ENCODE measurements at regions not wholly inside any gene's neighbourhood (a gene's known extent, or its start where the extent isn't known, plus 50 kb on each side); places are given as distances from the start of the nearest gene placed in this dataset.

- no peaks in the 10 kb centered on the region for H3K27me3 ChIP-seq (ENCODE audit: control insufficient read depth, insufficient read depth, low read length)
- H3K9ac ChIP-seq (ENCODE audit: low read depth, low read length), result no peak overlapping the region
- H3K9me3 ChIP-seq (ENCODE audit: control insufficient read depth, insufficient read depth, low read length), result no peaks in the 10 kb centered on the region
- H3K36me3 ChIP-seq (ENCODE audit: control insufficient read depth, insufficient read depth, low read length), result no peaks in the 10 kb centered on the region
- H3K4me3 ChIP-seq (ENCODE audit: low read depth, low read length), result no peak overlapping the region
- peaks cover 18% of the 10 kb centered on the region for H3K4me1 ChIP-seq (ENCODE audit: control insufficient read depth, insufficient read depth, low read length)
- H3K27ac ChIP-seq (ENCODE audit: low read depth, low read length), result no peak overlapping the region
Measured at GRCh38 chr20:10994991-10995700, 321.3 kb upstream of the JAG1 start.

GRCh38 chr20:10998476-10998875 is 324.7 kb upstream of the JAG1 start:
- Histone ChIP-seq H3K4me3 (ENCODE audit: low read depth, low read length) (no peak overlapping the region), H3K36me3 (ENCODE audit: control insufficient read depth, insufficient read depth, low read length) (no peaks in the 10 kb centered on the region), H3K4me1 (ENCODE audit: control insufficient read depth, insufficient read depth, low read length) (peaks cover 1% of the 10 kb centered on the region; the same call in 1 of the 2 replicates), H3K27ac (ENCODE audit: low read depth, low read length) (no peak overlapping the region), H3K9me3 (ENCODE audit: control insufficient read depth, insufficient read depth, low read length) (no peaks in the 10 kb centered on the region), H3K27me3 (ENCODE audit: control insufficient read depth, insufficient read depth, low read length) (no peaks in the 10 kb centered on the region), H3K9ac (ENCODE audit: low read depth, low read length) (no peak overlapping the region)

- no peak overlapping the region for H3K4me3 ChIP-seq (ENCODE audit: low read depth, low read length)
- H3K36me3 ChIP-seq (ENCODE audit: control insufficient read depth, insufficient read depth, low read length), result no peaks in the 10 kb centered on the region
- H3K9me3 ChIP-seq (ENCODE audit: control insufficient read depth, insufficient read depth, low read length), result no peaks in the 10 kb centered on the region
- H3K4me1 ChIP-seq (ENCODE audit: control insufficient read depth, insufficient read depth, low read length), result no peaks in the 10 kb centered on the region
- H3K27me3 ChIP-seq (ENCODE audit: control insufficient read depth, insufficient read depth, low read length), result no peaks in the 10 kb centered on the region
- no peak overlapping the region for H3K27ac ChIP-seq (ENCODE audit: low read depth, low read length)
- no peak overlapping the region for H3K9ac ChIP-seq (ENCODE audit: low read depth, low read length)
Measured at GRCh38 chr20:11000416-11000815, 326.6 kb upstream of the JAG1 start.

- Histone ChIP-seq H3K4me3 (ENCODE audit: low read depth, low read length) (no peak overlapping the region), H3K4me1 (ENCODE audit: control insufficient read depth, insufficient read depth, low read length) (no peaks in the 10 kb centered on the region), H3K27me3 (ENCODE audit: control insufficient read depth, insufficient read depth, low read length) (no peaks in the 10 kb centered on the region), H3K36me3 (ENCODE audit: control insufficient read depth, insufficient read depth, low read length) (no peaks in the 10 kb centered on the region), H3K27ac (ENCODE audit: low read depth, low read length) (no peak overlapping the region), H3K9ac (ENCODE audit: low read depth, low read length) (no peak overlapping the region), H3K9me3 (ENCODE audit: control insufficient read depth, insufficient read depth, low read length) (no peaks in the 10 kb centered on the region)
Measured at GRCh38 chr20:11001302-11001701, 327.5 kb upstream of the JAG1 start.

GRCh38 chr20:11001764-11002540 is 328.2 kb upstream of the JAG1 start:
- no peaks in the 10 kb centered on the region for H3K36me3 ChIP-seq (ENCODE audit: control insufficient read depth, insufficient read depth, low read length)
- H3K4me3 ChIP-seq (ENCODE audit: low read depth, low read length), result no peak overlapping the region
- H3K9me3 ChIP-seq (ENCODE audit: control insufficient read depth, insufficient read depth, low read length), result no peaks in the 10 kb centered on the region
- H3K9ac ChIP-seq (ENCODE audit: low read depth, low read length), result no peak overlapping the region
- no peak overlapping the region for H3K27ac ChIP-seq (ENCODE audit: low read depth, low read length)
- no peaks in the 10 kb centered on the region for H3K4me1 ChIP-seq (ENCODE audit: control insufficient read depth, insufficient read depth, low read length)
- H3K27me3 ChIP-seq (ENCODE audit: control insufficient read depth, insufficient read depth, low read length), result no peaks in the 10 kb centered on the region

- H3K27ac ChIP-seq (ENCODE audit: low read depth, low read length), result no peak overlapping the region
- H3K27me3 ChIP-seq (ENCODE audit: control insufficient read depth, insufficient read depth, low read length), result no peaks in the 10 kb centered on the region
- H3K9ac ChIP-seq (ENCODE audit: low read depth, low read length), result no peak overlapping the region
- no peaks in the 10 kb centered on the region for H3K4me1 ChIP-seq (ENCODE audit: control insufficient read depth, insufficient read depth, low read length)
- no peaks in the 10 kb centered on the region for H3K36me3 ChIP-seq (ENCODE audit: control insufficient read depth, insufficient read depth, low read length)
- H3K4me3 ChIP-seq (ENCODE audit: low read depth, low read length), result no peak overlapping the region
- H3K9me3 ChIP-seq (ENCODE audit: control insufficient read depth, insufficient read depth, low read length), result no peaks in the 10 kb centered on the region
Measured at GRCh38 chr20:11003341-11003740, 329.5 kb upstream of the JAG1 start.

GRCh38 chr20:11008444-11009033 is 334.7 kb upstream of the JAG1 start:
- no peaks in the 10 kb centered on the region for H3K4me1 ChIP-seq (ENCODE audit: control insufficient read depth, insufficient read depth, low read length)
- no peak overlapping the region for H3K9ac ChIP-seq (ENCODE audit: low read depth, low read length)
- no peak overlapping the region for H3K4me3 ChIP-seq (ENCODE audit: low read depth, low read length)
- no peak overlapping the region for H3K27ac ChIP-seq (ENCODE audit: low read depth, low read length)
- H3K36me3 ChIP-seq (ENCODE audit: control insufficient read depth, insufficient read depth, low read length), result no peaks in the 10 kb centered on the region
- H3K9me3 ChIP-seq (ENCODE audit: control insufficient read depth, insufficient read depth, low read length), result no peaks in the 10 kb centered on the region
- H3K27me3 ChIP-seq (ENCODE audit: control insufficient read depth, insufficient read depth, low read length), result no peaks in the 10 kb centered on the region

GRCh38 chr20:11011653-11012052 is 337.9 kb upstream of the JAG1 start:
- H3K27ac ChIP-seq (ENCODE audit: low read depth, low read length), result no peak overlapping the region
- no peaks in the 10 kb centered on the region for H3K27me3 ChIP-seq (ENCODE audit: control insufficient read depth, insufficient read depth, low read length)
- no peak overlapping the region for H3K4me3 ChIP-seq (ENCODE audit: low read depth, low read length)
- H3K4me1 ChIP-seq (ENCODE audit: control insufficient read depth, insufficient read depth, low read length), result no peaks in the 10 kb centered on the region
- H3K9ac ChIP-seq (ENCODE audit: low read depth, low read length), result no peak overlapping the region
- H3K9me3 ChIP-seq (ENCODE audit: control insufficient read depth, insufficient read depth, low read length), result no peaks in the 10 kb centered on the region
- H3K36me3 ChIP-seq (ENCODE audit: control insufficient read depth, insufficient read depth, low read length), result no peaks in the 10 kb centered on the region

- Histone ChIP-seq H3K4me3 (ENCODE audit: low read depth, low read length) (no peak overlapping the region), H3K9me3 (ENCODE audit: control insufficient read depth, insufficient read depth, low read length) (no peaks in the 10 kb centered on the region), H3K9ac (ENCODE audit: low read depth, low read length) (no peak overlapping the region), H3K27ac (ENCODE audit: low read depth, low read length) (no peak overlapping the region), H3K36me3 (ENCODE audit: control insufficient read depth, insufficient read depth, low read length) (no peaks in the 10 kb centered on the region), H3K4me1 (ENCODE audit: control insufficient read depth, insufficient read depth, low read length) (no peaks in the 10 kb centered on the region), H3K27me3 (ENCODE audit: control insufficient read depth, insufficient read depth, low read length) (no peaks in the 10 kb centered on the region)
Measured at GRCh38 chr20:11012975-11013374, 339.2 kb upstream of the JAG1 start.

- H3K4me1 ChIP-seq (ENCODE audit: control insufficient read depth, insufficient read depth, low read length), result peaks cover 4% of the 10 kb centered on the region; the same call in 1 of the 2 replicates
- no peak overlapping the region for H3K4me3 ChIP-seq (ENCODE audit: low read depth, low read length)
- H3K9ac ChIP-seq (ENCODE audit: low read depth, low read length), result no peak overlapping the region
- no peaks in the 10 kb centered on the region for H3K9me3 ChIP-seq (ENCODE audit: control insufficient read depth, insufficient read depth, low read length)
- no peaks in the 10 kb centered on the region for H3K27me3 ChIP-seq (ENCODE audit: control insufficient read depth, insufficient read depth, low read length)
- H3K36me3 ChIP-seq (ENCODE audit: control insufficient read depth, insufficient read depth, low read length), result no peaks in the 10 kb centered on the region
- no peak overlapping the region for H3K27ac ChIP-seq (ENCODE audit: low read depth, low read length)
Measured at GRCh38 chr20:11013801-11014200, 340.0 kb upstream of the JAG1 start.

- Histone ChIP-seq H3K9ac (ENCODE audit: low read depth, low read length) (no peak overlapping the region), H3K27me3 (ENCODE audit: control insufficient read depth, insufficient read depth, low read length) (no peaks in the 10 kb centered on the region), H3K9me3 (ENCODE audit: control insufficient read depth, insufficient read depth, low read length) (no peaks in the 10 kb centered on the region), H3K27ac (ENCODE audit: low read depth, low read length) (no peak overlapping the region), H3K36me3 (ENCODE audit: control insufficient read depth, insufficient read depth, low read length) (no peaks in the 10 kb centered on the region), H3K4me1 (ENCODE audit: control insufficient read depth, insufficient read depth, low read length) (peaks cover 6% of the 10 kb centered on the region; the same call in 1 of the 2 replicates), H3K4me3 (ENCODE audit: low read depth, low read length) (no peak overlapping the region)
Measured at GRCh38 chr20:11015440-11015839, 341.6 kb upstream of the JAG1 start.

Data from HUES48 (cell line).